ENCODE measurements at regions not wholly inside any gene's neighbourhood (a gene's known extent, or its start where the extent isn't known, plus 50 kb on each side); places are given as distances from the start of the nearest gene placed in this dataset.

DNA sequence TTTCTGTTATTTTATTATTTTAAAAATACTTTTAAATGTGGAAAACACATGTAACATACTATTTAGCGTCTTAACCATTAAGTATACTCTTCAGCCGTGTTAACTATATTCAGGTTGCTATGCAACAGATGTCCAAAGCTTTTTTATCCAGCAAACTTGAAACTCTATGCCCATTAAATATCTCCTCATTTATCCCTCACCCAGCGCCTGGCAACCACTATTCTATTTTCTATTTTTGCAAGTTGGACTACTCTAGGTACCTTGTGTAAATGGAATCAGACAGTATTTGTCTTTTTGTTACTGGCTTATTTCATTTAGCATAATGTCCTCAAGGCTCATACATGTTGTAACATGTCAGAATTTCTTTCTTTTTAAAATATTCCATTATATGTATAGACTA is 174.6 kb downstream of the PCDH10 start:
- no peak overlapping the region for H3K27ac ChIP-seq (replicated peaks)

DNA sequence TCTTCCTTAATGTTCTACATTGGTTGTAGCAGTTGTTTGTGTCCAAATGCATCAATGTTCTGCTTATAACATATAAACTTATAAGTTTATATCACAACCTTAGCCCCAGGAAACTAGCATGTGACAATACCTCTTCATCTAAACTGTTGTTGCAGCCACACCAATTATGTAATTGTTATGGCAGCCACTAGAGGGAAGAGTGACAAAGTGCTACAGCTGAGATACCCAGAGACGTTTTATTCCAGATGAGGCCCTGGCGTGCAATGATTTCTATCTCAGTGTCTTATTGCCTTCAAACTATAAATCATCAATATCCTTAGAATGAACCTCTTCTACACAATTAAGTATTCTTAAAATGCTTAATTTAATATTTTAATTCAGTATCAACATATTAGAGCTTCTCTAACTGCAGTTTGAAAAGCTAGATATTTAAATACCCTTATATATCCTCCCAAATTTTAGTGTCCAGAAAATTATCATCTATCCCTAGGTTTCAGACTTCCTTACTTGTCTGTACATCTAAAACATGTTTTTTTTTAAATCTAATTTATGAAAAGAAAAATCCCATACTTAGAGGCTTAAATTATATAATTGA is 171.6 kb downstream of the PCDH10 start:
- DNase-seq (ENCODE audit: low read depth in 1 of 2, low spot score in 1 of 2) = peak in 1 of 2 experiments; percentile 4
- H3K4me3 ChIP-seq (replicated peaks; ENCODE audit: insufficient read depth, low read length) = no peak overlapping the region
- H3K27me3 ChIP-seq (ENCODE audit: insufficient read depth, poor library complexity, severe bottlenecking) = no peaks in the 10 kb centered on the region
- no peak overlapping the region for H3K27ac ChIP-seq (replicated peaks)
- TF ChIP-seq, protein P1, sequence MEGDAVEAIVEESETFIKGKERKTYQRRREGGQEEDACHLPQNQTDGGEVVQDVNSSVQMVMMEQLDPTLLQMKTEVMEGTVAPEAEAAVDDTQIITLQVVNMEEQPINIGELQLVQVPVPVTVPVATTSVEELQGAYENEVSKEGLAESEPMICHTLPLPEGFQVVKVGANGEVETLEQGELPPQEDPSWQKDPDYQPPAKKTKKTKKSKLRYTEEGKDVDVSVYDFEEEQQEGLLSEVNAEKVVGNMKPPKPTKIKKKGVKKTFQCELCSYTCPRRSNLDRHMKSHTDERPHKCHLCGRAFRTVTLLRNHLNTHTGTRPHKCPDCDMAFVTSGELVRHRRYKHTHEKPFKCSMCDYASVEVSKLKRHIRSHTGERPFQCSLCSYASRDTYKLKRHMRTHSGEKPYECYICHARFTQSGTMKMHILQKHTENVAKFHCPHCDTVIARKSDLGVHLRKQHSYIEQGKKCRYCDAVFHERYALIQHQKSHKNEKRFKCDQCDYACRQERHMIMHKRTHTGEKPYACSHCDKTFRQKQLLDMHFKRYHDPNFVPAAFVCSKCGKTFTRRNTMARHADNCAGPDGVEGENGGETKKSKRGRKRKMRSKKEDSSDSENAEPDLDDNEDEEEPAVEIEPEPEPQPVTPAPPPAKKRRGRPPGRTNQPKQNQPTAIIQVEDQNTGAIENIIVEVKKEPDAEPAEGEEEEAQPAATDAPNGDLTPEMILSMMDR (IDR thresholded peaks at IDR 0.05; ENCODE audit: insufficient read depth, low read length) = peak; percentile 29
- TF ChIP-seq SPI1 (IDR thresholded peaks at IDR 0.05; ENCODE audit: borderline replicate concordance, low read depth) = no peak

More for the DNA sequence above, 174.6 kb downstream of the PCDH10 start:
- Histone ChIP-seq H3K4me3 (replicated peaks; ENCODE audit: insufficient read depth, low read length) (no peak overlapping the region), H3K27me3 (ENCODE audit: insufficient read depth, poor library complexity, severe bottlenecking) (no peaks in the 10 kb centered on the region)
- TF ChIP-seq, protein P2, sequence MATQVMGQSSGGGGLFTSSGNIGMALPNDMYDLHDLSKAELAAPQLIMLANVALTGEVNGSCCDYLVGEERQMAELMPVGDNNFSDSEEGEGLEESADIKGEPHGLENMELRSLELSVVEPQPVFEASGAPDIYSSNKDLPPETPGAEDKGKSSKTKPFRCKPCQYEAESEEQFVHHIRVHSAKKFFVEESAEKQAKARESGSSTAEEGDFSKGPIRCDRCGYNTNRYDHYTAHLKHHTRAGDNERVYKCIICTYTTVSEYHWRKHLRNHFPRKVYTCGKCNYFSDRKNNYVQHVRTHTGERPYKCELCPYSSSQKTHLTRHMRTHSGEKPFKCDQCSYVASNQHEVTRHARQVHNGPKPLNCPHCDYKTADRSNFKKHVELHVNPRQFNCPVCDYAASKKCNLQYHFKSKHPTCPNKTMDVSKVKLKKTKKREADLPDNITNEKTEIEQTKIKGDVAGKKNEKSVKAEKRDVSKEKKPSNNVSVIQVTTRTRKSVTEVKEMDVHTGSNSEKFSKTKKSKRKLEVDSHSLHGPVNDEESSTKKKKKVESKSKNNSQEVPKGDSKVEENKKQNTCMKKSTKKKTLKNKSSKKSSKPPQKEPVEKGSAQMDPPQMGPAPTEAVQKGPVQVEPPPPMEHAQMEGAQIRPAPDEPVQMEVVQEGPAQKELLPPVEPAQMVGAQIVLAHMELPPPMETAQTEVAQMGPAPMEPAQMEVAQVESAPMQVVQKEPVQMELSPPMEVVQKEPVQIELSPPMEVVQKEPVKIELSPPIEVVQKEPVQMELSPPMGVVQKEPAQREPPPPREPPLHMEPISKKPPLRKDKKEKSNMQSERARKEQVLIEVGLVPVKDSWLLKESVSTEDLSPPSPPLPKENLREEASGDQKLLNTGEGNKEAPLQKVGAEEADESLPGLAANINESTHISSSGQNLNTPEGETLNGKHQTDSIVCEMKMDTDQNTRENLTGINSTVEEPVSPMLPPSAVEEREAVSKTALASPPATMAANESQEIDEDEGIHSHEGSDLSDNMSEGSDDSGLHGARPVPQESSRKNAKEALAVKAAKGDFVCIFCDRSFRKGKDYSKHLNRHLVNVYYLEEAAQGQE (IDR thresholded peaks at IDR 0.05; ENCODE audit: insufficient replicate concordance, low read depth) = no peak
- TF ChIP-seq GABPA (IDR thresholded peaks at IDR 0.05; ENCODE audit: low read depth) (no peak), SPI1 (IDR thresholded peaks at IDR 0.05; ENCODE audit: borderline replicate concordance, low read depth) (no peak), POLR2AphosphoS5 (IDR thresholded peaks at IDR 0.05; ENCODE audit: low read depth) (no peak)
- TF ChIP-seq, protein P1 (IDR thresholded peaks at IDR 0.05; ENCODE audit: insufficient read depth, low read length) = no peak
- no peak for DNase-seq (ENCODE audit: low read depth in 1 of 2, low spot score in 1 of 2)

DNA sequence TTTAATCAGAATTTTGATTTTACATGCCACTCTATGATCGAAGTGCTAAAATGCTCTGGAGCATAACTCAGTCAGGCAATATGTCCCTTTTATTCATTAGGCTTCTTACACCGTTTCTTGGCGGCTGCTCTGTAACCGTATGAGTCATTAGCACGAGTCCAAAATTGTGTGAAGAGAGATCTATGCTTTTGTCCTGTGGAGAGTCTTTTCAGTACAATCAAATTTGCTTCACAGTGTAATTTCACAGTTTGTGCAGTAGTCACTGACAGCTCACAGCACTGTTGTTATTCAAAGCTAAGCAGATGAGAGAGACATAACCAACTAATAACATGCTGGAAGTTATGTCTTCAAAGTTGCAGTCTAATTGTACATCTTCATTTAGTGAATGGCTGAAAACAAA is 167.8 kb downstream of the PCDH10 start:
- Histone ChIP-seq H3K27me3 (ENCODE audit: insufficient read depth, poor library complexity, severe bottlenecking) (no peaks in the 10 kb centered on the region), H3K27ac (replicated peaks) (no peak overlapping the region), H3K4me3 (replicated peaks; ENCODE audit: insufficient read depth, low read length) (no peak overlapping the region)
- no peak for DNase-seq (ENCODE audit: low read depth in 1 of 2, low spot score in 1 of 2)
- TF ChIP-seq, protein P1 (IDR thresholded peaks at IDR 0.05; ENCODE audit: insufficient read depth, low read length) = no peak
- TF ChIP-seq, protein P2 (IDR thresholded peaks at IDR 0.05; ENCODE audit: insufficient replicate concordance, low read depth) = no peak
- TF ChIP-seq POLR2AphosphoS5 (IDR thresholded peaks at IDR 0.05; ENCODE audit: low read depth) (no peak), GABPA (IDR thresholded peaks at IDR 0.05; ENCODE audit: low read depth) (no peak), SPI1 (IDR thresholded peaks at IDR 0.05; ENCODE audit: borderline replicate concordance, low read depth) (no peak)

DNA sequence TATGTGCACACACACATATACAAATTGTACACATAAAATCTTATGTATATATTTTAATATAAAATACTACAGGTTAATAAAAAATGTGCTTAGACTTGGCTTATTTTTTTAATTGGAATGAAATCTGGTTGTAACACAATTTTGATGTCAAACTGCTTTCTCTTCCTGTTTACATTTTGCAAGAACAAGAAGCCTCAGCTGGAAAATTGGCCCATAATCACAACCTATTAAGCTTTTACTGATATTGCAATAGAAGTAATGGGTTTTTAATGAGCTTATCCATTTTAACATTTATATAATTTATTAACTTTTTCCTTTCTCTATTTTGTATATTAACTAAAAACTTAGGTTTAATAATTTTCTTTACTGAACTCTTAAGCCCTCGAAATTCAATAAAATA is 165.9 kb downstream of the PCDH10 start:
- Histone ChIP-seq H3K27me3 (ENCODE audit: insufficient read depth, poor library complexity, severe bottlenecking) (no peaks in the 10 kb centered on the region), H3K4me3 (replicated peaks; ENCODE audit: insufficient read depth, low read length) (no peak overlapping the region), H3K27ac (replicated peaks) (no peak overlapping the region)
- TF ChIP-seq GABPA (IDR thresholded peaks at IDR 0.05; ENCODE audit: low read depth) = no peak
- TF ChIP-seq, protein P2 (IDR thresholded peaks at IDR 0.05; ENCODE audit: insufficient replicate concordance, low read depth) = no peak
- TF ChIP-seq POLR2AphosphoS5 (IDR thresholded peaks at IDR 0.05; ENCODE audit: low read depth) = no peak
- TF ChIP-seq SPI1 (IDR thresholded peaks at IDR 0.05; ENCODE audit: borderline replicate concordance, low read depth) = no peak
- TF ChIP-seq, protein P1 (IDR thresholded peaks at IDR 0.05; ENCODE audit: insufficient read depth, low read length) = no peak
- DNase-seq (ENCODE audit: low read depth in 1 of 2, low spot score in 1 of 2) = no peak
